ENCODE measurements at regions not wholly inside any gene's neighbourhood (a gene's known extent, or its start where the extent isn't known, plus 50 kb on each side); places are given as distances from the start of the nearest gene placed in this dataset.

GRCh38 chr13:84230568-84230967 is 348.3 kb upstream of the SLITRK1 start:
- DNase-seq (ENCODE audit: low read depth in 1 of 2, low spot score in 1 of 2): no peak
- H3K4me3 ChIP-seq (replicated peaks; ENCODE audit: insufficient read depth, low read length): no peak overlapping the region
- no peaks in the 10 kb centered on the region for H3K27me3 ChIP-seq (ENCODE audit: insufficient read depth, poor library complexity, severe bottlenecking)
- TF ChIP-seq CTCF (IDR thresholded peaks at IDR 0.05; ENCODE audit: insufficient read depth, low read length) (no peak), POLR2AphosphoS5 (IDR thresholded peaks at IDR 0.05; ENCODE audit: low read depth) (no peak), SPI1 (IDR thresholded peaks at IDR 0.05; ENCODE audit: borderline replicate concordance, low read depth) (no peak), REST (IDR thresholded peaks at IDR 0.05; ENCODE audit: insufficient replicate concordance, low read depth) (no peak)
- H3K27ac ChIP-seq (replicated peaks): no peak overlapping the region

- no peak for DNase-seq (ENCODE audit: low read depth in 1 of 2, low spot score in 1 of 2)
- no peak for TF ChIP-seq CTCF (IDR thresholded peaks at IDR 0.05; ENCODE audit: insufficient read depth, low read length)
- no peak for TF ChIP-seq SPI1 (IDR thresholded peaks at IDR 0.05; ENCODE audit: borderline replicate concordance, low read depth)
- TF ChIP-seq REST (IDR thresholded peaks at IDR 0.05; ENCODE audit: insufficient replicate concordance, low read depth): no peak
- no peak for TF ChIP-seq GABPA (IDR thresholded peaks at IDR 0.05; ENCODE audit: low read depth)
- TF ChIP-seq POLR2AphosphoS5 (IDR thresholded peaks at IDR 0.05; ENCODE audit: low read depth): no peak
- Histone ChIP-seq H3K27me3 (ENCODE audit: insufficient read depth, poor library complexity, severe bottlenecking) (no peaks in the 10 kb centered on the region), H3K27ac (replicated peaks) (no peak overlapping the region), H3K4me3 (replicated peaks; ENCODE audit: insufficient read depth, low read length) (no peak overlapping the region)
These were observed 328.8 kb upstream of the SLITRK1 start for GRCh38 chr13:84211048-84211447.

GRCh38 chr13:84208246-84208910 is 326.1 kb upstream of the SLITRK1 start:
- Histone ChIP-seq H3K27me3 (ENCODE audit: insufficient read depth, poor library complexity, severe bottlenecking) (no peaks in the 10 kb centered on the region), H3K27ac (replicated peaks) (no peak overlapping the region), H3K4me3 (replicated peaks; ENCODE audit: insufficient read depth, low read length) (no peak overlapping the region)
- no peak for DNase-seq (ENCODE audit: low read depth in 1 of 2, low spot score in 1 of 2)
- TF ChIP-seq SPI1 (IDR thresholded peaks at IDR 0.05; ENCODE audit: borderline replicate concordance, low read depth): no peak
- no peak for TF ChIP-seq GABPA (IDR thresholded peaks at IDR 0.05; ENCODE audit: low read depth)
- no peak for TF ChIP-seq REST (IDR thresholded peaks at IDR 0.05; ENCODE audit: insufficient replicate concordance, low read depth)
- TF ChIP-seq POLR2AphosphoS5 (IDR thresholded peaks at IDR 0.05; ENCODE audit: low read depth): no peak
- TF ChIP-seq CTCF (IDR thresholded peaks at IDR 0.05; ENCODE audit: insufficient read depth, low read length): no peak
